Chondrocyte (in vitro differentiated cells): ENCODE measurements at regions not wholly inside any gene's neighbourhood (a gene's known extent, or its start where the extent isn't known, plus 50 kb on each side); places are given as distances from the start of the nearest gene placed in this dataset.

Experiments
- DNase-seq: peaks from one replicate; pipeline ENCODE4 v3.0.0; 2021; ENCODE audit warnings: mixed read lengths, low spot score
- H3K27ac Mint-ChIP-seq: one replicate; pipeline ENCODE4 v1.8.0; 2021; ENCODE audit warnings: mild to moderate bottlenecking, moderate library complexity, mixed read lengths; ENCODE audit not compliant: unreplicated experiment
- H3K27me3 Mint-ChIP-seq: 2 replicates; pipeline ENCODE4 v1.8.0; 2021; ENCODE audit warnings: low read depth, mixed read lengths
- H3K36me3 Mint-ChIP-seq: 2 replicates; pipeline ENCODE4 v1.8.0; 2021; ENCODE audit warnings: low read depth, mixed read lengths
- H3K4me1 Mint-ChIP-seq: 2 replicates; pipeline ENCODE4 v1.8.0; 2021; ENCODE audit warnings: low read depth, mild to moderate bottlenecking, mixed read lengths
- H3K4me3 Mint-ChIP-seq: one replicate; pipeline ENCODE4 v1.8.0; 2021; ENCODE audit warnings: mild to moderate bottlenecking, moderate library complexity, mixed read lengths; ENCODE audit not compliant: unreplicated experiment
- H3K9me3 Mint-ChIP-seq: 2 replicates; pipeline ENCODE4 v1.8.0; 2021; ENCODE audit warnings: low read depth, mixed read lengths
- CTCF ChIP-seq: fragments of 200-600 bp; sonication (generic); IDR thresholded peaks from 2 replicates; pipeline ENCODE4 v1.5.0; 2021; ENCODE audit warnings: antibody characterized with exemption, mild to moderate bottlenecking, moderate library complexity

- Mint-ChIP-seq H3K9me3 (no peaks in the 10 kb centered on the region), H3K36me3 (no peaks in the 10 kb centered on the region), H3K27me3 (peaks cover 26% of the 10 kb centered on the region), H3K4me3 (no peak overlapping the region), H3K4me1 (no peaks in the 10 kb centered on the region), H3K27ac (no peak overlapping the region)
- DNase-seq = peak; percentile 73
- TF ChIP-seq CTCF = peak; percentile 44
Observed at GRCh38 chr10:46220872-46221538, 65.8 kb upstream of the ANTXRL start.

- DNase-seq = no peak
- Mint-ChIP-seq H3K4me1 (no peaks in the 10 kb centered on the region), H3K27ac (no peak overlapping the region), H3K4me3 (no peak overlapping the region), H3K9me3 (no peaks in the 10 kb centered on the region), H3K36me3 (no peaks in the 10 kb centered on the region), H3K27me3 (peaks cover 28% of the 10 kb centered on the region)
- TF ChIP-seq CTCF = no peak
Observed at GRCh38 chr10:46222364-46222935, 64.3 kb upstream of the ANTXRL start.

- peak; percentile 66 for DNase-seq
- Mint-ChIP-seq H3K36me3 (no peaks in the 10 kb centered on the region), H3K27me3 (peaks cover 31% of the 10 kb centered on the region), H3K4me1 (no peaks in the 10 kb centered on the region), H3K9me3 (no peaks in the 10 kb centered on the region), H3K27ac (no peak overlapping the region), H3K4me3 (no peak overlapping the region)
- TF ChIP-seq CTCF = peak; percentile 34
Observed at GRCh38 chr10:46223064-46223480, 63.7 kb upstream of the ANTXRL start.

GRCh38 chr10:46223626-46224413 lies 63.0 kb upstream of the ANTXRL start:
- H3K4me1 Mint-ChIP-seq = no peaks in the 10 kb centered on the region
- no peaks in the 10 kb centered on the region for H3K9me3 Mint-ChIP-seq
- peaks cover 29% of the 10 kb centered on the region for H3K27me3 Mint-ChIP-seq
- no peak overlapping the region for H3K27ac Mint-ChIP-seq
- no peak for TF ChIP-seq CTCF
- H3K4me3 Mint-ChIP-seq = no peak overlapping the region
- no peaks in the 10 kb centered on the region for H3K36me3 Mint-ChIP-seq
- peak; percentile 69 for DNase-seq

GRCh38 chr10:46224414-46224682 lies 62.4 kb upstream of the ANTXRL start:
- H3K27ac Mint-ChIP-seq = no peak overlapping the region
- TF ChIP-seq CTCF = no peak
- H3K4me3 Mint-ChIP-seq = no peak overlapping the region
- no peaks in the 10 kb centered on the region for H3K36me3 Mint-ChIP-seq
- H3K9me3 Mint-ChIP-seq = no peaks in the 10 kb centered on the region
- no peak for DNase-seq
- peaks cover 26% of the 10 kb centered on the region for H3K27me3 Mint-ChIP-seq
- no peaks in the 10 kb centered on the region for H3K4me1 Mint-ChIP-seq
